ENCODE measurements at regions not wholly inside any gene's neighbourhood (a gene's known extent, or its start where the extent isn't known, plus 50 kb on each side); places are given as distances from the start of the nearest gene placed in this dataset.

- no peak overlapping the region for H3K27ac ChIP-seq
- H3K4me2 ChIP-seq, result no peak overlapping the region
- ChIA-PET CTCF (no interaction called here), POLR2A (no interaction called here)
- TF ChIP-seq KDM5A (IDR thresholded peaks at IDR 0.05), result no peak
- no peak for TF ChIP-seq BCL3 (IDR thresholded peaks at IDR 0.05)
- TF ChIP-seq CBX8 (IDR thresholded peaks at IDR 0.05), result no peak
- TF ChIP-seq, protein P1, sequence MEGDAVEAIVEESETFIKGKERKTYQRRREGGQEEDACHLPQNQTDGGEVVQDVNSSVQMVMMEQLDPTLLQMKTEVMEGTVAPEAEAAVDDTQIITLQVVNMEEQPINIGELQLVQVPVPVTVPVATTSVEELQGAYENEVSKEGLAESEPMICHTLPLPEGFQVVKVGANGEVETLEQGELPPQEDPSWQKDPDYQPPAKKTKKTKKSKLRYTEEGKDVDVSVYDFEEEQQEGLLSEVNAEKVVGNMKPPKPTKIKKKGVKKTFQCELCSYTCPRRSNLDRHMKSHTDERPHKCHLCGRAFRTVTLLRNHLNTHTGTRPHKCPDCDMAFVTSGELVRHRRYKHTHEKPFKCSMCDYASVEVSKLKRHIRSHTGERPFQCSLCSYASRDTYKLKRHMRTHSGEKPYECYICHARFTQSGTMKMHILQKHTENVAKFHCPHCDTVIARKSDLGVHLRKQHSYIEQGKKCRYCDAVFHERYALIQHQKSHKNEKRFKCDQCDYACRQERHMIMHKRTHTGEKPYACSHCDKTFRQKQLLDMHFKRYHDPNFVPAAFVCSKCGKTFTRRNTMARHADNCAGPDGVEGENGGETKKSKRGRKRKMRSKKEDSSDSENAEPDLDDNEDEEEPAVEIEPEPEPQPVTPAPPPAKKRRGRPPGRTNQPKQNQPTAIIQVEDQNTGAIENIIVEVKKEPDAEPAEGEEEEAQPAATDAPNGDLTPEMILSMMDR (IDR thresholded peaks at IDR 0.05), result no peak
- TF ChIP-seq FOXS1 (CRISPR knock-in tag; IDR thresholded peaks at IDR 0.05), result no peak
- no peak for TF ChIP-seq MAZ (IDR thresholded peaks at IDR 0.05; ENCODE audit: borderline replicate concordance, low read depth, low read length)
- TF ChIP-seq PHF8 (IDR thresholded peaks at IDR 0.05; ENCODE audit: borderline replicate concordance, low read depth), result no peak
- TF ChIP-seq HMGXB4 (CRISPR knock-in tag; IDR thresholded peaks at IDR 0.05; ENCODE audit: borderline replicate concordance), result no peak
- no peak for TF ChIP-seq ZSCAN20 (CRISPR knock-in tag; IDR thresholded peaks at IDR 0.05)
- no peak for TF ChIP-seq RFX5 (IDR thresholded peaks at IDR 0.05)
- TF ChIP-seq CHD2 (IDR thresholded peaks at IDR 0.05; ENCODE audit: low read length, partially characterized antibody), result no peak
- TF ChIP-seq RARB (CRISPR knock-in tag; IDR thresholded peaks at IDR 0.05), result no peak
- TF ChIP-seq ESRRA (IDR thresholded peaks at IDR 0.05; ENCODE audit: borderline replicate concordance, low read length), result no peak
- no peak for TF ChIP-seq SMC3 (IDR thresholded peaks at IDR 0.05)
- TF ChIP-seq CEBPB (IDR thresholded peaks at IDR 0.05), result no peak
- FAIRE-seq, result no peak
- H3K9me3 ChIP-seq, result no peaks in the 10 kb centered on the region; the same call in 2 of the 3 replicates
- H3K4me1 ChIP-seq, result no peaks in the 10 kb centered on the region
- ATAC-seq, result no peak
- H3K4me3 ChIP-seq, result no peak overlapping the region
- WGBS (ENCODE audit: missing lambda C conversion rate), result 13% methylated on average over 1 of the region's 1 CpG
- no peak for DNase-seq (ENCODE audit: low read depth in 1 of 2, low spot score in 1 of 2)
Measured at GRCh38 chr9:13646500-13647021, 367.1 kb upstream of the MPDZ start.

GRCh38 chr9:13645557-13645956 is 366.1 kb upstream of the MPDZ start:
- WGBS (ENCODE audit: missing lambda C conversion rate), result 68% methylated on average over 1 of the region's 1 CpG
- POLR2A ChIA-PET, result no interaction called here
- Histone ChIP-seq H3K4me1 (no peaks in the 10 kb centered on the region), H3K9me3 (no peaks in the 10 kb centered on the region; the same call in 2 of the 3 replicates), H3K4me3 (no peak overlapping the region), H3K4me2 (no peak overlapping the region), H3K27ac (no peak overlapping the region)
- no peak for DNase-seq (ENCODE audit: low read depth in 1 of 2, low spot score in 1 of 2)
- no peak for FAIRE-seq
- no peak for ATAC-seq
- CTCF ChIA-PET, result no interaction called here
- TF ChIP-seq, protein P2, sequence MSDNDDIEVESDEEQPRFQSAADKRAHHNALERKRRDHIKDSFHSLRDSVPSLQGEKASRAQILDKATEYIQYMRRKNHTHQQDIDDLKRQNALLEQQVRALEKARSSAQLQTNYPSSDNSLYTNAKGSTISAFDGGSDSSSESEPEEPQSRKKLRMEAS (IDR thresholded peaks at IDR 0.05), result no peak
- TF ChIP-seq EHMT2 (IDR thresholded peaks at IDR 0.05; ENCODE audit: low read depth) (no peak), ATOH8 (CRISPR knock-in tag; IDR thresholded peaks at IDR 0.05; ENCODE audit: low read depth) (no peak), GATA3 (IDR thresholded peaks at IDR 0.05; ENCODE audit: borderline replicate concordance) (no peak), CHD4 (IDR thresholded peaks at IDR 0.05; ENCODE audit: borderline replicate concordance) (no peak), NPAS2 (CRISPR knock-in tag; IDR thresholded peaks at IDR 0.05; ENCODE audit: borderline replicate concordance) (no peak), FOSL2 (IDR thresholded peaks at IDR 0.05) (no peak), FOSL2 (CRISPR knock-in tag; IDR thresholded peaks at IDR 0.05) (no peak), NFE2L2 (conservative IDR thresholded peaks at IDR 0.05; ENCODE audit: low read length) (no peak), NR3C1 (IDR thresholded peaks at IDR 0.05) (no peak), PBX3 (IDR thresholded peaks at IDR 0.05) (no peak), SMC3 (IDR thresholded peaks at IDR 0.05) (no peak), JUNB (IDR thresholded peaks at IDR 0.05) (no peak), REST (IDR thresholded peaks at IDR 0.05) (no peak), HEYL (CRISPR knock-in tag; IDR thresholded peaks at IDR 0.05) (no peak), ZNF302 (CRISPR knock-in tag; IDR thresholded peaks at IDR 0.05) (no peak)

Data from A549 (cell line).